ENCODE measurements at regions not wholly inside any gene's neighbourhood (a gene's known extent, or its start where the extent isn't known, plus 50 kb on each side); places are given as distances from the start of the nearest gene placed in this dataset.

DNA sequence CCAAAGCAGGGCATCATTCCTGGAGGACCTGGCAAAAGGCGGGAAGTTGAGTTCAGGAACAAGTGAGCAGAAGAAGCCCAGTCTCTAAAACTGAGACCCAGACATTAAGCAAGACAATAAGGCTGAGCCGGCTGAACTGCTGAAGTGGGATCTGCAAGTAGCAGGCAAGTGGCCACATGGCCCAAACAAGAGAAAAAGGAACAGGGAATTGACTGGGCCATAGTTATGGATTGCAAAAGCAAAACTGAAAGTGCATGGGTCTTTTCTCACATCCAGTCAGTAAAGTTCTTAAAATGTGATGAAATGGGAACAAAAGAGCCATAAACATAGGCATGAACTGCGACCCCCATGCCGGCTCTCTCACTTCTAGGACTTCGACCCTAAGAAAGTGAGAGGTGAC, 101.2 kb downstream of the SCN11A start:
- DNase-seq (no peak), ATAC-seq (ENCODE audit: insufficient read depth, low read depth) (no peak)
- H3K9me3 ChIP-seq (ENCODE audit: insufficient read depth, low read length, severe bottlenecking) = no peaks in the 10 kb centered on the region
- no peak overlapping the region for H3K27ac ChIP-seq (ENCODE audit: low read length)
- H3K4me2 ChIP-seq (ENCODE audit: insufficient read depth, low read length) = no peak overlapping the region
- H3K79me2 ChIP-seq (ENCODE audit: insufficient read depth, low read length) = no peaks in the 10 kb centered on the region
- no peaks in the 10 kb centered on the region for H4K20me1 ChIP-seq (ENCODE audit: insufficient read depth, low read length)
- no peaks in the 10 kb centered on the region for H3K4me1 ChIP-seq (ENCODE audit: insufficient read depth, low read length)
- H2AFZ ChIP-seq (ENCODE audit: low read depth, low read length) = no peak overlapping the region
- H3K9ac ChIP-seq (ENCODE audit: low read depth, low read length) = no peak overlapping the region
- no peaks in the 10 kb centered on the region for H3K36me3 ChIP-seq (ENCODE audit: insufficient read depth, low read length)
- no peak overlapping the region for H3K4me3 ChIP-seq (ENCODE audit: low read depth in 1 of 2, low read length in 2 of 2)
- peaks cover 7% of the 10 kb centered on the region for H3K27me3 ChIP-seq (ENCODE audit: insufficient read depth, low read length, poor library complexity)
- TF ChIP-seq, protein P1, sequence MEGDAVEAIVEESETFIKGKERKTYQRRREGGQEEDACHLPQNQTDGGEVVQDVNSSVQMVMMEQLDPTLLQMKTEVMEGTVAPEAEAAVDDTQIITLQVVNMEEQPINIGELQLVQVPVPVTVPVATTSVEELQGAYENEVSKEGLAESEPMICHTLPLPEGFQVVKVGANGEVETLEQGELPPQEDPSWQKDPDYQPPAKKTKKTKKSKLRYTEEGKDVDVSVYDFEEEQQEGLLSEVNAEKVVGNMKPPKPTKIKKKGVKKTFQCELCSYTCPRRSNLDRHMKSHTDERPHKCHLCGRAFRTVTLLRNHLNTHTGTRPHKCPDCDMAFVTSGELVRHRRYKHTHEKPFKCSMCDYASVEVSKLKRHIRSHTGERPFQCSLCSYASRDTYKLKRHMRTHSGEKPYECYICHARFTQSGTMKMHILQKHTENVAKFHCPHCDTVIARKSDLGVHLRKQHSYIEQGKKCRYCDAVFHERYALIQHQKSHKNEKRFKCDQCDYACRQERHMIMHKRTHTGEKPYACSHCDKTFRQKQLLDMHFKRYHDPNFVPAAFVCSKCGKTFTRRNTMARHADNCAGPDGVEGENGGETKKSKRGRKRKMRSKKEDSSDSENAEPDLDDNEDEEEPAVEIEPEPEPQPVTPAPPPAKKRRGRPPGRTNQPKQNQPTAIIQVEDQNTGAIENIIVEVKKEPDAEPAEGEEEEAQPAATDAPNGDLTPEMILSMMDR (IDR thresholded peaks at IDR 0.05; ENCODE audit: borderline replicate concordance, extremely low read depth, low read length, poor library complexity, severe bottlenecking) = no peak
- no peak for TF ChIP-seq EZH2 (IDR thresholded peaks at IDR 0.05; ENCODE audit: borderline replicate concordance, low read depth, low read length, severe bottlenecking)

DNA sequence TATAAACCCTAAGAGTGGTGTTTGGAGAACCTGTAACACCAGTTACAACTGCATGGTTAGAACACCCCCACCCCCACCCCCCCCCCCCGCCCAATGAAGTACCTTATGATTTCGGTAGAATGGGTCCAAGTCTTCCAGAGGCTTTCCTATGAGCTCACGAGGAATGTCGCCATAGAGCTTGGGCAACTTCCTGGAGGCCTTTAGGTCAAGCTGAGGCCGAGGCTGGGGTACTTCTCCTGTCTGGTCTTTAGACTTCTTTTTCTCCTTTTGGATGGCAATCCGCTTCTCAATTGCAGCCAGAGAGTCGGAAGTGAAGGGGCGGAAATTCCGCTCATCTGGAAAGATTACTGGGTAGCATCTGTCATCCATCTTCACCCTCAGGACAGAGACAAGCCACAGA, 101.8 kb downstream of the SCN11A start:
- no peaks in the 10 kb centered on the region for H3K79me2 ChIP-seq (ENCODE audit: insufficient read depth, low read length)

DNA sequence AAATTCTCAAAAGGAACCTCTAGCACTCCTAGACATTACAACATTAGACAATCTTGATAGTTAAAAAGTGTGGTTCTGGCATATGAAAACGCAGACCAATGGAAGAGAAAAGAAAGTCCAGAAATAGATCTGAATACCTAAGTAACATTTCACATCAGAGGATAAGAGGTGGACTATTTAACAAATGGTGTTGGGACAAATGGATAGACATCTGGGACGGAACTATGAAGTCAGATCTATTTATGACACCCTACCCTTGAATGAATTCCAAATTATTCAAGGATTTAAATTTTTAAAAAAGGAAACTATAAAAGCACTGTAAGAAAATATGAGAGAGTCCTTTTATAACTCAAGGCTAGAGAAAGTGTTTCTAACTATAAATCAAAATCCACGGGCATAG, 111.3 kb downstream of the SCN11A start:
- Histone ChIP-seq H3K4me2 (ENCODE audit: insufficient read depth, low read length) (no peak overlapping the region), H2AFZ (ENCODE audit: low read depth, low read length) (no peak overlapping the region), H3K27ac (ENCODE audit: low read length) (no peak overlapping the region), H3K79me2 (ENCODE audit: insufficient read depth, low read length) (no peaks in the 10 kb centered on the region), H3K4me1 (ENCODE audit: insufficient read depth, low read length) (no peaks in the 10 kb centered on the region), H3K4me3 (ENCODE audit: low read depth in 1 of 2, low read length in 2 of 2) (no peak overlapping the region), H3K9me3 (ENCODE audit: insufficient read depth, low read length, severe bottlenecking) (no peaks in the 10 kb centered on the region), H4K20me1 (ENCODE audit: insufficient read depth, low read length) (no peaks in the 10 kb centered on the region), H3K27me3 (ENCODE audit: insufficient read depth, low read length, poor library complexity) (no peaks in the 10 kb centered on the region), H3K36me3 (ENCODE audit: insufficient read depth, low read length) (no peaks in the 10 kb centered on the region), H3K9ac (ENCODE audit: low read depth, low read length) (no peak overlapping the region)
- ATAC-seq (ENCODE audit: insufficient read depth, low read depth) (no peak), DNase-seq (no peak)
- TF ChIP-seq EZH2 (IDR thresholded peaks at IDR 0.05; ENCODE audit: borderline replicate concordance, low read depth, low read length, severe bottlenecking) = no peak
- TF ChIP-seq, protein P1 (IDR thresholded peaks at IDR 0.05; ENCODE audit: borderline replicate concordance, extremely low read depth, low read length, poor library complexity, severe bottlenecking) = no peak

More for the DNA sequence above, 101.8 kb downstream of the SCN11A start:
- Histone ChIP-seq H3K4me2 (ENCODE audit: insufficient read depth, low read length) (no peak overlapping the region), H3K9me3 (ENCODE audit: insufficient read depth, low read length, severe bottlenecking) (no peaks in the 10 kb centered on the region), H4K20me1 (ENCODE audit: insufficient read depth, low read length) (no peaks in the 10 kb centered on the region), H2AFZ (ENCODE audit: low read depth, low read length) (no peak overlapping the region), H3K4me1 (ENCODE audit: insufficient read depth, low read length) (no peaks in the 10 kb centered on the region), H3K27ac (ENCODE audit: low read length) (no peak overlapping the region), H3K4me3 (ENCODE audit: low read depth in 1 of 2, low read length in 2 of 2) (no peak overlapping the region), H3K27me3 (ENCODE audit: insufficient read depth, low read length, poor library complexity) (peaks cover 7% of the 10 kb centered on the region), H3K36me3 (ENCODE audit: insufficient read depth, low read length) (no peaks in the 10 kb centered on the region), H3K9ac (ENCODE audit: low read depth, low read length) (no peak overlapping the region)
- TF ChIP-seq, protein P1 (IDR thresholded peaks at IDR 0.05; ENCODE audit: borderline replicate concordance, extremely low read depth, low read length, poor library complexity, severe bottlenecking) = no peak
- no peak for TF ChIP-seq EZH2 (IDR thresholded peaks at IDR 0.05; ENCODE audit: borderline replicate concordance, low read depth, low read length, severe bottlenecking)
- no peak for DNase-seq
- ATAC-seq (ENCODE audit: insufficient read depth, low read depth) = no peak

DNA sequence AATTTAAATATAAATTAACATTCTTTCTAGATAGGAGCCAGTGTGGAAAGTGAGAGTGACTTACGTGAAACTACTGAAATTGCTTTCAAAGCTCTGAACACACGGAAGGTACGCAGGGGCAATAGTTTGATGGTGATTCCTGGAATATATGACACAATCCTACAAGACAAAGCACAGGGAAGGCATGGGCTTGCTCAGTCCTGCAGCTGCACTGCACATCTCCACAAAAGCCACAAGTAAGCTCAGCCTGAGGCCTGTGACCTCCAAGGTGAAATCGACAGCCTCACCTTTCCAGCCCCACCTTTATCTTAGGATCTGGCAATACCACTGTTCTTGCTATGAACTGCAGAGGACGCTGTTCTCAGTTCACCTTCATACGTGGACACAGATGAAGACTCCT, 109.3 kb upstream of the SCN10A start:
- H3K9me3 ChIP-seq (ENCODE audit: insufficient read depth, low read length, severe bottlenecking) = no peaks in the 10 kb centered on the region
- H3K79me2 ChIP-seq (ENCODE audit: insufficient read depth, low read length) = no peaks in the 10 kb centered on the region
- no peaks in the 10 kb centered on the region for H4K20me1 ChIP-seq (ENCODE audit: insufficient read depth, low read length)
- TF ChIP-seq, protein P1 (IDR thresholded peaks at IDR 0.05; ENCODE audit: borderline replicate concordance, extremely low read depth, low read length, poor library complexity, severe bottlenecking) = no peak
- TF ChIP-seq EZH2 (IDR thresholded peaks at IDR 0.05; ENCODE audit: borderline replicate concordance, low read depth, low read length, severe bottlenecking) = no peak
- DNase-seq (no peak), ATAC-seq (ENCODE audit: insufficient read depth, low read depth) (no peak)
- no peak overlapping the region for H3K27ac ChIP-seq (ENCODE audit: low read length)
- peaks cover 11% of the 10 kb centered on the region for H3K27me3 ChIP-seq (ENCODE audit: insufficient read depth, low read length, poor library complexity)
- no peak overlapping the region for H2AFZ ChIP-seq (ENCODE audit: low read depth, low read length)
- H3K4me3 ChIP-seq (ENCODE audit: low read depth in 1 of 2, low read length in 2 of 2) = no peak overlapping the region
- no peak overlapping the region for H3K9ac ChIP-seq (ENCODE audit: low read depth, low read length)
- no peaks in the 10 kb centered on the region for H3K36me3 ChIP-seq (ENCODE audit: insufficient read depth, low read length)
- H3K4me2 ChIP-seq (ENCODE audit: insufficient read depth, low read length) = no peak overlapping the region
- no peaks in the 10 kb centered on the region for H3K4me1 ChIP-seq (ENCODE audit: insufficient read depth, low read length)

Measured in DND-41 (cell line).